Left ventricle myocardium inferior (tissue), 1 donor: ENCODE measurements at regions not wholly inside any gene's neighbourhood (a gene's known extent, or its start where the extent isn't known, plus 50 kb on each side); places are given as distances from the start of the nearest gene placed in this dataset.
"Not testable (repeated sequence)": the region's sequence is repeated elsewhere in the genome, so short reads cannot be mapped to it uniquely, and the experiment has no call there.

Source experiments
- DNase-seq: peaks from one replicate; pipeline ENCODE4 v3.0.0-alpha.2; 2020
- H3K27ac ChIP-seq: fragments of 200-600 bp; replicated peaks from 2 replicates; pipeline ENCODE4 v1.8.0; 2021
- H3K27me3 ChIP-seq: fragments of 200-600 bp; 2 replicates; pipeline ENCODE4 v1.8.0; 2021; ENCODE audit warnings: low read depth
- H3K36me3 ChIP-seq: fragments of 200-600 bp; 2 replicates; pipeline ENCODE4 v1.8.0; 2021
- H3K4me1 ChIP-seq: fragments of 200-600 bp; 2 replicates; pipeline ENCODE4 v1.8.0; 2021
- H3K4me3 ChIP-seq: fragments of 200-600 bp; 2 replicates; pipeline ENCODE4 v1.8.0; 2021; ENCODE audit warnings: mild to moderate bottlenecking, moderate library complexity
- H3K9me3 ChIP-seq: fragments of 200-600 bp; replicated peaks from 2 replicates; pipeline ENCODE4 v1.8.0; 2021
- CTCF ChIP-seq: fragments of 200-600 bp; IDR thresholded peaks from 2 replicates; pipeline ENCODE4 v1.8.0; 2021; ENCODE audit warnings: antibody characterized with exemption, mild to moderate bottlenecking, borderline replicate concordance
- intact Hi-C: fragments of 100-400 bp; cut with micrococcal nuclease; formaldehyde crosslinking; loops from one replicate; pipeline ENCODE4 v1.11.0; 2022
- donor health status: DM: no; HTN: yes; CAD: no; lungs with severe emphysema.

DNA sequence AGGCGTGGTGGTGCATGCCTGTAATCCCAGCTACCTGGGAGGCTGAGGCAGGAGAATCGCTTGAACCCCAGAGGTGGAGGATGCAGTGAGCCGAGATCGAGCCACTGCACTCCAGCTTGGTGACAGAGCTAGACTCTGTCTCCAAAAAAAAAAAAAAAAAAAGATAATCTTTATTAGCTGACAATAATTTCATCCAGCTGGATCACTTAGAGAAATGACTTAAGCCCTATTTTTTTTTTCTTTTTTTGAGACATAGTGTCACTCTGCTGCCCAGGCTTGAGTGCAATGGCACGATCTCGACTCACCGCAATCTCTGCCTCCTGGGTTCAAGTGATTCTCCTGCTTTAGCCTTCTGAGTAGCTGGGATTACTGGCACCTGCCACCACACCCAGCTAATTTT lies 51.6 kb upstream of the MAP4K4 start:
- H3K27ac ChIP-seq, intact Hi-C loops, H3K4me3 ChIP-seq, H3K9me3 ChIP-seq, H3K27me3 ChIP-seq, H3K36me3 ChIP-seq, H3K4me1 ChIP-seq, DNase-seq: not testable (repeated sequence)

GRCh38 chr2:101644842-101645383 lies 52.6 kb upstream of the MAP4K4 start:
- no peak overlapping the region for H3K27ac ChIP-seq
- H3K4me3 ChIP-seq, result no peak overlapping the region
- H3K27me3 ChIP-seq, result no peaks in the 10 kb centered on the region
- no peaks in the 10 kb centered on the region for H3K36me3 ChIP-seq
- no peaks in the 10 kb centered on the region for H3K4me1 ChIP-seq
- intact Hi-C loops, result no loop called here
- TF ChIP-seq CTCF, result no peak
- no peaks in the 10 kb centered on the region for H3K9me3 ChIP-seq
- DNase-seq, result no peak

DNA sequence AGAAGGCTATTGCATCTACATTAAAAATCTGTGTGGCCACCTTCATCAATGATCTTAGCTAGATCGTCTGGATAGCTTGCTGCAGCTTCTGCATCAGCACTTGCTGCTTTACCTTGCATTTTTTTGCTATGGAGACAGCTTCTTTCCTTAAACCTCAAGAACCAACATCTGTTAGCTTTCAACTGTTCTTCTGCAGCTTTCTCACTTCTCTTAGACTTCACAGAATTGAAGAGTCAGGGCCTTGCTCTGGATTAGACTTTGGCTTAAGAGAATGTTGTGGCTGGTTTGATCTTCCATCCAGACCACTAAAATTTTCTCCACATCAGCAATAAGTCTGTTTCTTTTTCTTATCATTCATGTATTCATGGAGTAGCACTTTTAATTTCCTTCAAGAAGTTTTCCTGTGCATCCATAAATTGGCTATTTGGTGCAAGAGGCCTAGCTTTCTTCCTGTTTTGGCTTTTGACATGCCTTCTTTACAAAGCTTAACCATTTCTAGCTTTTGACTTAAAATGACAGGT lies 54.4 kb upstream of the MAP4K4 start:
- no peak for DNase-seq
- peaks cover 6% of the 10 kb centered on the region for H3K4me1 ChIP-seq
- no peaks in the 10 kb centered on the region for H3K36me3 ChIP-seq
- no peaks in the 10 kb centered on the region for H3K27me3 ChIP-seq
- no peak for TF ChIP-seq CTCF
- H3K4me3 ChIP-seq, result no peak overlapping the region
- no peak overlapping the region for H3K27ac ChIP-seq
- no peaks in the 10 kb centered on the region for H3K9me3 ChIP-seq
- intact Hi-C loops, result no loop called here

DNA sequence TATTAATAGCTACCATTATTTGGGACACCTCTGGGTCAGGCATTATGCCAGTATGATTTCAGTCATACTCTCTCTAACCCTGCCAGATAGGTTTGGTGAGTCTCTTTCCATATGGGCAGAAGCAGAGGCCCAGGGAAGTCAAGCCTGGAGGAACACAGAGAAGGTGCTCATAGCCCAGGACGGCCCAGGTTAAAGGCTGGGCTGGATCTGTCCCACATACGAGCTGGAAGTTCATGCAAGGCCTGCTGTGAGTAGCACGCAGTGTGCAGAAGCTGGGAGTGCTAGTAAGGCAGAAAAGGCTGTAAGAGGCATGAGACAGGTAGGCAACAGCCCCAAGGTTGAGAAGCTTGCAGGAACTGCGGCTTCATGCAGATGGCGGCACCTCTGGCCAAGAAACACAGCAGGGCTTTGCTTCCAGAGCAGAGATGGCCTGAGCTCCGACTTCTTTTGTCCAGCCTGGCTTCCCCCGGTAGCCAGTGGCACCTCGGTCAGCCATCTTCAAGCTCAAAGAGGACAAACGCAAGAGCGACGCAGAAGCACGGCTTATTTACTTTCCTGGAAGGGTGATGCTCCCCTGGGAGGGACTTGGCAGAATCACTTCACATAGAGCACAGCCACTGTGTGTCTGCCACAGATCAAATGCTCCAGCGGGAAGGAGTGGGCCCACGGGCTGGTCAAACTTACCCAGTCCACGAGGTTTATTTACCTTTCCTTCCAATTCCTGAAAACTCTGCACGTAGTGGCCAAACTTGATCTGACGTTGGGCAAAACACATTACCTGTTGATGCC lies 58.5 kb upstream of the MAP4K4 start:
- DNase-seq, result no peak
- TF ChIP-seq CTCF, result no peak
- H3K4me3 ChIP-seq, result no peak overlapping the region
- no peak overlapping the region for H3K27ac ChIP-seq
- no peaks in the 10 kb centered on the region for H3K27me3 ChIP-seq
- no peaks in the 10 kb centered on the region for H3K9me3 ChIP-seq
- H3K4me1 ChIP-seq, result peaks cover 6% of the 10 kb centered on the region
- intact Hi-C loops, result no loop called here
- H3K36me3 ChIP-seq, result no peaks in the 10 kb centered on the region

GRCh38 chr2:101638181-101638711 lies 59.3 kb upstream of the MAP4K4 start:
- TF ChIP-seq CTCF, result no peak
- Histone ChIP-seq H3K9me3 (no peaks in the 10 kb centered on the region), H3K27me3 (no peaks in the 10 kb centered on the region), H3K27ac (no peak overlapping the region), H3K4me1 (peaks cover 6% of the 10 kb centered on the region), H3K36me3 (no peaks in the 10 kb centered on the region), H3K4me3 (no peak overlapping the region)
- intact Hi-C loops, result no loop called here
- no peak for DNase-seq
